Endothelial cell (in vitro differentiated cells): ENCODE measurements at regions not wholly inside any gene's neighbourhood (a gene's known extent, or its start where the extent isn't known, plus 50 kb on each side); places are given as distances from the start of the nearest gene placed in this dataset.
"Not testable (repeated sequence)": the region's sequence is repeated elsewhere in the genome, so short reads cannot be mapped to it uniquely, and the experiment has no call there.

ENCODE experiments used
- DNase-seq: peaks from one replicate; pipeline ENCODE4 v3.0.0; 2021; ENCODE audit warnings: low spot score
- H3K27ac Mint-ChIP-seq: one replicate; pipeline ENCODE4 v1.8.0; 2021; ENCODE audit warnings: mixed read lengths, inconsistent platforms; ENCODE audit not compliant: unreplicated experiment
- H3K27me3 Mint-ChIP-seq: one replicate; pipeline ENCODE4 v1.8.0; 2021; ENCODE audit warnings: mild to moderate bottlenecking, moderate library complexity, mixed read lengths, inconsistent platforms; ENCODE audit not compliant: unreplicated experiment
- H3K36me3 Mint-ChIP-seq: one replicate; pipeline ENCODE4 v1.8.0; 2021; ENCODE audit warnings: mild to moderate bottlenecking, low read depth, mixed read lengths, inconsistent platforms; ENCODE audit not compliant: unreplicated experiment
- H3K4me1 Mint-ChIP-seq: one replicate; pipeline ENCODE4 v1.8.0; 2021; ENCODE audit warnings: mild to moderate bottlenecking, mixed read lengths, inconsistent platforms; ENCODE audit not compliant: unreplicated experiment
- H3K4me3 Mint-ChIP-seq: one replicate; pipeline ENCODE4 v1.8.0; 2021; ENCODE audit warnings: mild to moderate bottlenecking, mixed read lengths, inconsistent platforms; ENCODE audit not compliant: unreplicated experiment
- H3K9me3 Mint-ChIP-seq: one replicate; pipeline ENCODE4 v1.8.0; 2021; ENCODE audit warnings: mixed read lengths, inconsistent platforms; ENCODE audit not compliant: unreplicated experiment
- TF ChIP-seq, protein P1 (sequence below): fragments of 200-600 bp; sonication (generic); IDR thresholded peaks from one replicate; pipeline ENCODE4 v1.5.0; 2021; ENCODE audit warnings: antibody characterized with exemption; ENCODE audit not compliant: unreplicated experiment

DNA sequence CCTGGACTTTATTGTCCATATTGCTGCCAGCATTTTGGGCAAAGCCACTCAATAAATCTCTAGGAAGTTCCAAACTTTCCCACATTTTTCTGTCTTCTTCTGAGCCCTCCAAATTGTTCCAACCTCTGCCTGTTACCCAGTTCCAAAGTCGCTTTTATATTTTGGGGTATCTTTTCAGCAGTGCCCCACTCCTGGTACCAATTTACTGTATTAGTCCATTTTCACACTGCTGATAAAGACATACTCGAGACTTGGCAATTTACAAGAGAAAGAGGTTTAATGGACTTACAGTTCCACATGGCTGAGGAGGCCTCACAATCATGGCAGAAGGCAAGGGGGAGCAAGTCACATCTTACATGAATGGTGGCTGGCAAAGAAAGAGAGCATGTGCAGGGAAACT is 53.4 kb downstream of the AHSP start:
- not testable (repeated sequence) for H3K27ac Mint-ChIP-seq, H3K4me1 Mint-ChIP-seq, H3K4me3 Mint-ChIP-seq, DNase-seq, H3K27me3 Mint-ChIP-seq, H3K36me3 Mint-ChIP-seq
- H3K9me3 Mint-ChIP-seq: peaks cover 27% of the 10 kb centered on the region

DNA sequence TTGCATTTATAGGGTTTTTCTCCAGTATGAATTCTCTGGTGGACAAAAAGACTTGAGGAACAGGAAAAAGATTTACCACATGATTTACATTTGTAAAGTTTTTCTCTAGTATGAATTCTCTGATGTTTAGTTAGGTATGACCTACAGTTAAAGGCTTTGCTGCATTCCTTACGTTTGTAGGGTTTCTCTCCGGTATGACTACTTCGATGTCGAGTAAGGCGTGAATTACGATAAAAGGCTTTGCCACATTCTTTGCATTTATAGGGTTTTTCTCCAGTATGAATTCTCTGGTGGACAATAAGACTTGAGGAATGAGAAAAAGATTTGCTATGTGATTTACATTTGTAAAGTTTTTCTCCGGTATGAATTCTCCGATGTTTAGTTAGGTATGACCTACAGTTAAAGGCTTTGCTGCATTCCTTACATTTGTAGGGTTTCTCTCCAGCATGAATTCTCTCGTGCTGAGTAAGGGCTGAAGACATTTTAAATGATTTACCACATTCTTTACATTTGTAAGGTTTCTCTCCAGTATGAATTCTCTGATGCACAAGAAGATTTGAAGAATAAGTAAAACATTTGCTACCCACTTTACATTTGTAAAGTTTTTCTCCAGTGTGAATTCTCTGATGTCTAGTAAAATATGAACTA is 74.2 kb downstream of the AHSP start:
- H3K9me3 Mint-ChIP-seq: peaks cover 25% of the 10 kb centered on the region
- H3K27ac Mint-ChIP-seq, H3K36me3 Mint-ChIP-seq, H3K4me1 Mint-ChIP-seq, H3K4me3 Mint-ChIP-seq, H3K27me3 Mint-ChIP-seq, DNase-seq: not testable (repeated sequence)

DNA sequence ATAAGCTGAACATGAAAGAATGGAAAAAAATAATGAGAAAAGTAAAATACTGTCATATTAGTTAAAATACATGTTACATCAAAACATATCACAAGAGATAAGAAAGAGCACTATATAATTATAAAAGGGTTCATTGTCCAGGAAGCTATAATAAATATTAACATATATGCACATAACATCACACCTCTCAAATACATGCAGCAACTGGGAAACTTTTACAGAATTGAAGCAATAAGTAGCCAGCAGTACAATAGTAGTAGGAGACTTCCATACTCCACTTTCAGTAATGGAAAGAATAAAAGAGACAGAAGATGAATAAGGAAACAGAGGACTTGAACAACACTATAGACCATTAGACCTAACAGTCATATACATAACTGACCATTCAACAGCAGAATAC is 90.4 kb downstream of the AHSP start:
- Mint-ChIP-seq H3K36me3 (no peaks in the 10 kb centered on the region), H3K27me3 (no peaks in the 10 kb centered on the region), H3K4me1 (no peaks in the 10 kb centered on the region), H3K27ac (no peak overlapping the region), H3K4me3 (no peak overlapping the region), H3K9me3 (peaks cover 18% of the 10 kb centered on the region)
- DNase-seq: no peak
- TF ChIP-seq, protein P1, sequence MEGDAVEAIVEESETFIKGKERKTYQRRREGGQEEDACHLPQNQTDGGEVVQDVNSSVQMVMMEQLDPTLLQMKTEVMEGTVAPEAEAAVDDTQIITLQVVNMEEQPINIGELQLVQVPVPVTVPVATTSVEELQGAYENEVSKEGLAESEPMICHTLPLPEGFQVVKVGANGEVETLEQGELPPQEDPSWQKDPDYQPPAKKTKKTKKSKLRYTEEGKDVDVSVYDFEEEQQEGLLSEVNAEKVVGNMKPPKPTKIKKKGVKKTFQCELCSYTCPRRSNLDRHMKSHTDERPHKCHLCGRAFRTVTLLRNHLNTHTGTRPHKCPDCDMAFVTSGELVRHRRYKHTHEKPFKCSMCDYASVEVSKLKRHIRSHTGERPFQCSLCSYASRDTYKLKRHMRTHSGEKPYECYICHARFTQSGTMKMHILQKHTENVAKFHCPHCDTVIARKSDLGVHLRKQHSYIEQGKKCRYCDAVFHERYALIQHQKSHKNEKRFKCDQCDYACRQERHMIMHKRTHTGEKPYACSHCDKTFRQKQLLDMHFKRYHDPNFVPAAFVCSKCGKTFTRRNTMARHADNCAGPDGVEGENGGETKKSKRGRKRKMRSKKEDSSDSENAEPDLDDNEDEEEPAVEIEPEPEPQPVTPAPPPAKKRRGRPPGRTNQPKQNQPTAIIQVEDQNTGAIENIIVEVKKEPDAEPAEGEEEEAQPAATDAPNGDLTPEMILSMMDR: no peak

DNA sequence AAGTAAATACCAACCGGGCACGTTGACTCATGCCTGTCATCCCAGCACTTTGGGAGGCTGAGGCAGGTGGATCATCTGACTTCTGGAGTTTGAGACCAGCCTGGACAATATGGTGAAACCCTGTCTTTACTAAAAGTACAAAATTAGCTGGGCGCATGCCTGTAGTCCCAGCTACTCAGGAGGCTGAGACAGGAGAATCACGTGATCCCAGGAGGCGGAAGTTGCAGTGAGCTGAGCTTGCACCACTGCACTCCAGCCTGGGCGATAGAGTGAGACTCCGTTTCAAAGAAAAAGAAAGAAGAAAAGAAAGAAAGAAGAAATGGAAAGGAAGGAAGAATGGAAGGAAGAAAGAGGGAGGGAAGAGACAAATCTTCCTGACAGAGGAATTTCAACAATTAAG is 108.7 kb downstream of the AHSP start:
- Mint-ChIP-seq H3K27ac (no peak overlapping the region), H3K27me3 (peaks cover 4% of the 10 kb centered on the region), H3K9me3 (peaks cover 26% of the 10 kb centered on the region), H3K36me3 (peaks cover 9% of the 10 kb centered on the region), H3K4me3 (no peak overlapping the region), H3K4me1 (no peaks in the 10 kb centered on the region)
- TF ChIP-seq, protein P1: no peak
- no peak for DNase-seq

DNA sequence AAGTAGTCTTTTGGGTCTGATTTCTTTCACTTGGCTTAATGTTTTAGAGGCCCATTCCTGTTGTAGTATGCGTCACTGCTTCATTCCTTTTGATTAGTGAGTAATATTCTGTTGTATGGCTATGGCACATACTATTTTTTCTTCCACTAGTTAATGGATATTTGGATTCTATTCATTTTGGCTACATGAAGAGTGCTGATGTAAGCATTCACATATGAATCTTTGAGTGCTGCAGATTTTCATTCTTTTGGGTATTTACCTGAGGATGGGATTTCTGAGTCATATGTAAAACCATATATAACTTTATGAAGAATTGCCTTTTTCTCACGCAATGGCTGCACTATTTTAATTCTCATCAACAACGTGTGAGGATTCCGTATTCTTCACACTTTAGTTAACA is 113.6 kb downstream of the AHSP start:
- no peaks in the 10 kb centered on the region for H3K4me1 Mint-ChIP-seq
- H3K4me3 Mint-ChIP-seq: no peak overlapping the region
- peaks cover 9% of the 10 kb centered on the region for H3K36me3 Mint-ChIP-seq
- H3K9me3 Mint-ChIP-seq: peaks cover 42% of the 10 kb centered on the region
- H3K27me3 Mint-ChIP-seq: peaks cover 4% of the 10 kb centered on the region
- TF ChIP-seq, protein P1: no peak
- no peak overlapping the region for H3K27ac Mint-ChIP-seq
- no peak for DNase-seq

DNA sequence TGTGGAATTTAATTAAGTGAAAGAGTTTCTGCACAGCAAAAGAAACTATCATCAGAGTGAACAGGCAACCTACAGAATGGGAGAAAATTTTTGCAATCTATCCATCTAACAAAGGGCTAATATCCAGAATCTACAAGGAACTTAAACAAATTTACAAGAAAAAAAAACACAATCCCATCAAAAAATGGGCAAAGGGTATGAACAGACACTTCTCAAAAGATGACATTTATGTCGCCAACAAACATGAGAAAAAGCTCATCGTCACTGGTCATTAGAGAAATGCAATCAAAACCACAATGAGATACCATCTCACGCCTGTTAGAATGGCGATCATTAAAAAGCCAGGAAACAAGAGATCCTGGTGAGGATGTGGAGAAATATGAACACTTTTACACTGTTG is 128.0 kb downstream of the AHSP start:
- not testable (repeated sequence) for H3K4me3 Mint-ChIP-seq, DNase-seq, H3K27ac Mint-ChIP-seq, H3K4me1 Mint-ChIP-seq, H3K27me3 Mint-ChIP-seq, H3K36me3 Mint-ChIP-seq
- peaks cover 14% of the 10 kb centered on the region for H3K9me3 Mint-ChIP-seq
